HG02943 (cell line): ENCODE measurements at regions not wholly inside any gene's neighbourhood (a gene's known extent, or its start where the extent isn't known, plus 50 kb on each side); places are given as distances from the start of the nearest gene placed in this dataset.

Experiments
- ATAC-seq: cut with Tn5 transposase; IDR thresholded peaks from one replicate; pipeline ENCODE4 v1.9.1; 2021; ENCODE audit warnings: mild to moderate bottlenecking, low read depth, moderate library complexity; ENCODE audit not compliant: unreplicated experiment

GRCh38 chr2:52181080-52181479 lies 1149.1 kb upstream of the NRXN1 start:
- ATAC-seq = no peak

GRCh38 chr2:52178845-52179244 lies 1146.9 kb upstream of the NRXN1 start:
- ATAC-seq = no peak

GRCh38 chr2:52145005-52145404 lies 1113.1 kb upstream of the NRXN1 start:
- no peak for ATAC-seq

GRCh38 chr2:52144590-52144989 lies 1112.7 kb upstream of the NRXN1 start:
- ATAC-seq = no peak

- no peak for ATAC-seq
These were observed 1109.1 kb upstream of the NRXN1 start for GRCh38 chr2:52141076-52141475.

GRCh38 chr2:52139241-52139640 lies 1107.3 kb upstream of the NRXN1 start:
- no peak for ATAC-seq

GRCh38 chr2:52135235-52135634 lies 1103.3 kb upstream of the NRXN1 start:
- no peak for ATAC-seq

GRCh38 chr2:52128081-52128480 lies 1096.1 kb upstream of the NRXN1 start:
- ATAC-seq = no peak

- ATAC-seq = no peak
These were observed 1095.6 kb upstream of the NRXN1 start for GRCh38 chr2:52127527-52127926.

GRCh38 chr2:52117299-52117698 lies 1085.4 kb upstream of the NRXN1 start:
- ATAC-seq = no peak

GRCh38 chr2:52115750-52116149 lies 1083.8 kb upstream of the NRXN1 start:
- ATAC-seq = no peak

- no peak for ATAC-seq
These were observed 1081.4 kb upstream of the NRXN1 start for GRCh38 chr2:52113338-52113737.

- ATAC-seq = no peak
These were observed 1080.2 kb upstream of the NRXN1 start for GRCh38 chr2:52112141-52112540.

- ATAC-seq = no peak
These were observed 1075.2 kb upstream of the NRXN1 start for GRCh38 chr2:52107124-52107523.

- no peak for ATAC-seq
These were observed 1065.1 kb upstream of the NRXN1 start for GRCh38 chr2:52097071-52097470.

- ATAC-seq = no peak
These were observed 1052.8 kb upstream of the NRXN1 start for GRCh38 chr2:52084759-52085158.

GRCh38 chr2:52083214-52083613 lies 1051.3 kb upstream of the NRXN1 start:
- ATAC-seq = no peak

GRCh38 chr2:52082646-52083045 lies 1050.7 kb upstream of the NRXN1 start:
- no peak for ATAC-seq

- ATAC-seq = no peak
These were observed 1047.7 kb upstream of the NRXN1 start for GRCh38 chr2:52079602-52080001.

- no peak for ATAC-seq
These were observed 1045.2 kb upstream of the NRXN1 start for GRCh38 chr2:52077159-52077558.

- no peak for ATAC-seq
These were observed 1042.3 kb upstream of the NRXN1 start for GRCh38 chr2:52074130-52074719.

- ATAC-seq = no peak
These were observed 1041.0 kb upstream of the NRXN1 start for GRCh38 chr2:52072949-52073348.

GRCh38 chr2:52070665-52071064 lies 1038.7 kb upstream of the NRXN1 start:
- ATAC-seq = no peak
